ENCODE measurements at regions not wholly inside any gene's neighbourhood (a gene's known extent, or its start where the extent isn't known, plus 50 kb on each side); places are given as distances from the start of the nearest gene placed in this dataset.

GRCh38 chr13:65656740-65657329, 1573.3 kb downstream of the PCDH9 start:
- H3K79me2 ChIP-seq (ENCODE audit: low read length), result no peaks in the 10 kb centered on the region
- H4K20me1 ChIP-seq (ENCODE audit: insufficient read depth, low read length), result no peaks in the 10 kb centered on the region
- H3K9me3 ChIP-seq (ENCODE audit: insufficient read depth, low read length), result no peaks in the 10 kb centered on the region
- H3K4me3 ChIP-seq (ENCODE audit: low read length), result no peak overlapping the region
- H2AFZ ChIP-seq (ENCODE audit: low read depth, low read length), result no peak overlapping the region
- no peak overlapping the region for H3K9ac ChIP-seq (ENCODE audit: low read length)
- TF ChIP-seq CTCF (IDR thresholded peaks at IDR 0.05; ENCODE audit: low read depth, low read length) (peak; percentile 88), EZH2phosphoT487 (IDR thresholded peaks at IDR 0.05; ENCODE audit: low read depth) (no peak)
- H3K27ac ChIP-seq (ENCODE audit: low read length), result no peak overlapping the region
- peaks cover 20% of the 10 kb centered on the region for H3K4me1 ChIP-seq (ENCODE audit: low read length)
- H3K4me2 ChIP-seq (ENCODE audit: low read length), result no peak overlapping the region
- H3K36me3 ChIP-seq (replicated peaks; ENCODE audit: low read depth, low read length), result no peaks in the 10 kb centered on the region
- no peaks in the 10 kb centered on the region for H3K27me3 ChIP-seq (ENCODE audit: low read depth, low read length)

GRCh38 chr13:65653613-65654012, 1576.5 kb downstream of the PCDH9 start:
- H3K79me2 ChIP-seq (ENCODE audit: low read length), result no peaks in the 10 kb centered on the region
- H3K27ac ChIP-seq (ENCODE audit: low read length), result no peak overlapping the region
- TF ChIP-seq EZH2phosphoT487 (IDR thresholded peaks at IDR 0.05; ENCODE audit: low read depth) (no peak), CTCF (IDR thresholded peaks at IDR 0.05; ENCODE audit: low read depth, low read length) (no peak)
- H4K20me1 ChIP-seq (ENCODE audit: insufficient read depth, low read length), result no peaks in the 10 kb centered on the region
- H3K4me3 ChIP-seq (ENCODE audit: low read length), result no peak overlapping the region
- H3K9ac ChIP-seq (ENCODE audit: low read length), result no peak overlapping the region
- H3K4me2 ChIP-seq (ENCODE audit: low read length), result no peak overlapping the region
- no peaks in the 10 kb centered on the region for H3K36me3 ChIP-seq (replicated peaks; ENCODE audit: low read depth, low read length)
- peak overlapping the region; percentile 39 for H2AFZ ChIP-seq (ENCODE audit: low read depth, low read length)
- H3K9me3 ChIP-seq (ENCODE audit: insufficient read depth, low read length), result no peaks in the 10 kb centered on the region
- H3K27me3 ChIP-seq (ENCODE audit: low read depth, low read length), result no peaks in the 10 kb centered on the region
- peaks cover 20% of the 10 kb centered on the region for H3K4me1 ChIP-seq (ENCODE audit: low read length)

GRCh38 chr13:65650321-65650720, 1579.8 kb downstream of the PCDH9 start:
- Histone ChIP-seq H3K27ac (ENCODE audit: low read length) (no peak overlapping the region), H3K27me3 (ENCODE audit: low read depth, low read length) (no peaks in the 10 kb centered on the region), H3K4me1 (ENCODE audit: low read length) (peaks cover 12% of the 10 kb centered on the region), H3K79me2 (ENCODE audit: low read length) (no peaks in the 10 kb centered on the region), H3K9me3 (ENCODE audit: insufficient read depth, low read length) (no peaks in the 10 kb centered on the region), H3K4me3 (ENCODE audit: low read length) (no peak overlapping the region), H3K9ac (ENCODE audit: low read length) (no peak overlapping the region), H3K36me3 (replicated peaks; ENCODE audit: low read depth, low read length) (no peaks in the 10 kb centered on the region), H4K20me1 (ENCODE audit: insufficient read depth, low read length) (no peaks in the 10 kb centered on the region), H2AFZ (ENCODE audit: low read depth, low read length) (no peak overlapping the region), H3K4me2 (ENCODE audit: low read length) (no peak overlapping the region)
- TF ChIP-seq EZH2phosphoT487 (IDR thresholded peaks at IDR 0.05; ENCODE audit: low read depth), result no peak
- TF ChIP-seq CTCF (IDR thresholded peaks at IDR 0.05; ENCODE audit: low read depth, low read length), result no peak

- no peak overlapping the region for H2AFZ ChIP-seq (ENCODE audit: low read depth, low read length)
- H3K9me3 ChIP-seq (ENCODE audit: insufficient read depth, low read length), result no peaks in the 10 kb centered on the region
- H3K9ac ChIP-seq (ENCODE audit: low read length), result no peak overlapping the region
- H3K27ac ChIP-seq (ENCODE audit: low read length), result no peak overlapping the region
- no peaks in the 10 kb centered on the region for H3K36me3 ChIP-seq (replicated peaks; ENCODE audit: low read depth, low read length)
- TF ChIP-seq EZH2phosphoT487 (IDR thresholded peaks at IDR 0.05; ENCODE audit: low read depth), result no peak
- no peak for TF ChIP-seq CTCF (IDR thresholded peaks at IDR 0.05; ENCODE audit: low read depth, low read length)
- no peaks in the 10 kb centered on the region for H3K4me1 ChIP-seq (ENCODE audit: low read length)
- H3K4me2 ChIP-seq (ENCODE audit: low read length), result no peak overlapping the region
- no peaks in the 10 kb centered on the region for H3K27me3 ChIP-seq (ENCODE audit: low read depth, low read length)
- no peaks in the 10 kb centered on the region for H4K20me1 ChIP-seq (ENCODE audit: insufficient read depth, low read length)
- no peak overlapping the region for H3K4me3 ChIP-seq (ENCODE audit: low read length)
- no peaks in the 10 kb centered on the region for H3K79me2 ChIP-seq (ENCODE audit: low read length)
Measured at GRCh38 chr13:65642996-65643395, 1587.1 kb downstream of the PCDH9 start.
